HG03558 (cell line): ENCODE measurements at regions not wholly inside any gene's neighbourhood (a gene's known extent, or its start where the extent isn't known, plus 50 kb on each side); places are given as distances from the start of the nearest gene placed in this dataset.
"Not testable (repeated sequence)": the region's sequence is repeated elsewhere in the genome, so short reads cannot be mapped to it uniquely, and the experiment has no call there.

Source experiments
- ATAC-seq: cut with Tn5 transposase; IDR thresholded peaks from one replicate; pipeline ENCODE4 v1.9.1; 2021; ENCODE audit warnings: moderate number of reproducible peaks; ENCODE audit not compliant: unreplicated experiment; ENCODE audit errors: extremely low read depth

DNA sequence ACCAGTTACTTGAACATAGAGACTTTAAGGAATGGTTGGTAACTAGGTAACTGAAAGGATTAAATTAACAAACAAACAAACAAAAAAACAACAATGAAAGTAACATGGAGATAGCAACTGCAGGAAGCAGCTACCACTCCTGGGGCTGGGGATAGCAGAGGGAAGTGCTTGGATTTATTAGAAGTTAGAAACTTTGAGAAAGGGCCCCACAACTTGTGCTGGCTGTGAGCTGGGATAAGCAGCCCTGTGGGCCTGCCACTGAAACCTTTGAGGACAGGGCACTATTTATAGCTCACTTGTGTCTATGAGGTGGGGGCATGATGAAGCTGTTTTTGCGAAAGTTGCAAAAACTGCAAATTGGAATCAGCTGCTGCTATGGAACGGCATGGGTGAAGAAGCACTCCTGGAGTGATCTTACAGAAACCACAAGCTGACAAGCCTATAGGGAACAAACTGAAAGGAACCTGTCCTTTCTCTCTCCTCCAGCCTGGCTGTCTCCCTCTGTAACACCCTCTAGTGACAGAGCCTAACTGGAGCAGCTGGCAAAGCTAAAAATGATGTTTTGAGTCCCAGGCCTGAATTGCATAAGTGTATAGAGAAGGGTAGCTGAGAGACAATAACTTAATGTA lies 91.4 kb upstream of the RANBP6 start:
- ATAC-seq, result no peak

DNA sequence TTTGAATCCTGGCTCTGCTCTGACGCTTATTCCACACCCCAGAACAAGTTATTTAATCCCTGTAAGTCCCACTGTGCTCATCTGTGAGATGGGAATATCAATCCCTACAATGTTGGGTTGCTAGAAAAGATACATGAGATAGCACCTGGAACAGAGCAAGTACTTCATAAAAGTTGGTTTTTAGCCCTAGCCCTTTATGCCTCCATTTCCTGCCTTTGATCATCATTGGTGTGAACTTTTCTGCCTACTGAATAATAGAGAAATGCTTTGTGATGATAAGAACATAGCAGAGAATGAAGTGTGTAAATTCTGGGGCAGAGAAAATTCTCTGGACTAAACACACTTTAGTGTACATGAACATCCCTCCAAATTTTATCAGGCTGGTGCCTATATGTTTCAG lies 90.3 kb upstream of the RANBP6 start:
- no peak for ATAC-seq

DNA sequence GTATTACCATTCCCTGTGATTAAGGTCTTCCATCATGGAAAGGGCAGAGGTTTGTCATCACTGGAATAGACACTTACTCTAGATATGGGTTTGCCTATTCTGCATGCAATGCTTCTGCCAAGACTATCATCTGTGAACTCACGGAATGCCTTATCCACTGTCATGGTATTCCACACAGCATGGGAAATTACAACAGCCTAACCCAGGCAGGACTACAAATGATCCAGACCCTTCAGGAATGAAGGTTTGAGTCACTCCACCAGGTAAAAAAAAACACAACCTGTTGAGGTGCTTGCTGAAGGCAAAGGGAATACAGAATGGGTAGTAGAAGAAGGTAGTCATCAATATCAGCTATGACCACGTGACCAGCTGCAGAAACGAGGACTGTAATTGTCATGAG lies 89.0 kb upstream of the RANBP6 start:
- not testable (repeated sequence) for ATAC-seq

DNA sequence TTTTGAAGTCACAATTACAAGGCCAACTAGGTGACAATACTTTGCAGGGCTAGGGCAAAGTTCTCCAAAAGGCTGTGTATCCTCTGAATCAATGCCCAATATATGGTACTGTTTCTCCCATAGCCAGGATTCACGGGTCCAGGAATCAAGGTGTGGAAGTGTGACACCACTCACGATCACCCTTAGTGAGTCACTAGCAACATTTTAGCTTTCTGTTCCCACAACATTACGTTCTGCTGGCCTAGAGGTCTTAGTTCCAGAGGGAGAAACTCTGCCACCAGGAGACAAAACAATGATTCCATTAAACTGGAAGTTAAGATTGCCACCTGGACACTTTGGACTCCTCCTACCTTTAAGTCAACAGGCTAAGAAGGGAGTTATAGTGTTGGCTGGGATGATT lies 88.5 kb upstream of the RANBP6 start:
- ATAC-seq, result not testable (repeated sequence)

DNA sequence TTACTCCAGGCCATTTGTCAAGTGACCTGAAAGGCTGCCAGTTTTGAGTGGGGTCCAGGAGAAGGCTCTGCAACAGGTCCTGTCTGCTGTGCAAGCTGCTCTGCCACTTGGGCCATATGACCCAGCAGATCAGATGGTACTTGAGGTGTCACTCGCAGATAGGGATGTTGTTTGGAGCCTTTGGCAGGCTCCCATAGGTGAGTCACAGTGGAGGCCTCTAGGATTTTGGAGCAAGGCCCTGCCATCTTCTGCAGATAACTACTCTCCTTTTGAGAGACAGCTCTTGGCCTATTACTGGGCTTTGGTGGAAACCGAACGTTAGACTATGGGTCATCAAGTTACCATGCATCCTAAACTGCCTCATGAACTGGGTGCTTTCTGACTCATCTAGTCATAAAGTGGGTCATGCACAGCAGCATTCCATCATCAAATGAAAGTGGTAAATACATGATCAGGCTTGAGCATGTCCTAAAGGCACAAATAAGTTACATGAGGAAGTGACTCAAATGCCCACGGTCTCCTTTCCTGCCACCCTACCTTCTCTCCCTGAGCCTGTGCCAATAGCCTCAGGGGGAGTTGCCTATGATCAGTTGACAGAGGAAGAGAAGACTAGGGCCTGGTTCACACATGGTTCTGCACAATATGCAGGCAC lies 87.0 kb upstream of the RANBP6 start:
- not testable (repeated sequence) for ATAC-seq

DNA sequence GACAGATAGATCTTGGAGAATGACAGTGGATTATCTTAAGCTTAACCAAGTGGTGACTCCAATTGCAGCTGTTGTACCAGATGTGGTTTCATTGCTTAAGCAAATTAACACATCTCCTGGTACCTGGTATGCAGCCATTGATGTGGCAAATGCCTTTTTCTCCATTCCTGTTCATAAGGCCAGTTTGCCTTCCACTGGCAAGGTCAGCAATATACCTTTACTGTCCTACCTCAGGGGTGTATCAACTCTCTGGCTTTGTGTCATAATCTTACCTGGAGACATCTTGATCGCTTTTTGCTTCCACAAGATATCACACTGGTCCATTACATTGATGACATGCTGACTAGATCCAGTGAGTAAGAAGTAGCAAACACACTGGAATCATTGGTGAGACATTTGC lies 86.3 kb upstream of the RANBP6 start:
- ATAC-seq, result not testable (repeated sequence)

DNA sequence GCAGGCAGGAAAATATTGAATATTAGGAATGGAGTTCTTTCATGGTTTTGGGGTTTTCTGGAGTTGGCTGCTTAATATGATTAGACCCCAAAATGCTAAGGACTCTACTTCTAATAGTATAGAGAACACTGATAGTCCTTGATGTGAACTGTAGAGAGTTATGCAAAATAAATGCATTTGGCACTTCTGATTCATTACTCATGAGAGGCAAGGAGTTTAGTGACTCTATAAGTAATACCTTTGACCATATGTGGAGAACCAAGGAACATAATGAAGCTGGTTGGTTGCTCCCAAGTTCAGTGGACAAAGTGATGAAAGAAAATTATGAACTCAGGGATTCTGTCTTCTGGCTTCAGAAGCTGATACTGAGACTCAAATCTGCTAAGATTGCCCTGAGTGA lies 83.9 kb upstream of the RANBP6 start:
- not testable (repeated sequence) for ATAC-seq

DNA sequence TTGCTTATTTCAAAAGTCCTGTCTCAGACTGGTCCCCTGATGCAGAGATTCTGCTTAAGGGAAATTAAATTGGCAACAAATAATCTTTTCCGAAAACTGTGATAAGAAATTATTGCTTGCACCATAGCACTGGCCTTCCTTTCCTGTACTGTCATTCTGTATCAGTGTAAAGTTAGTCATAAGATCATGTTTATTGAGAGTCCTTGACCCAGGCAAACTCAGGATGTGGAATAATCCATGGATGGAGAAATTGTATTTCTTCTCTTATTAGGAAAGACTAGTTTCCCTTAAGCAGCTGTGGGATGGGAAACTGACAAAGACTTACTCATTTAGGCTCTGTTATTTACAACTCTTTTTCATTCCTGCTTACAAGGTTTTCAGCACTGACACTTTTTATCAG lies 83.0 kb upstream of the RANBP6 start:
- no peak for ATAC-seq

DNA sequence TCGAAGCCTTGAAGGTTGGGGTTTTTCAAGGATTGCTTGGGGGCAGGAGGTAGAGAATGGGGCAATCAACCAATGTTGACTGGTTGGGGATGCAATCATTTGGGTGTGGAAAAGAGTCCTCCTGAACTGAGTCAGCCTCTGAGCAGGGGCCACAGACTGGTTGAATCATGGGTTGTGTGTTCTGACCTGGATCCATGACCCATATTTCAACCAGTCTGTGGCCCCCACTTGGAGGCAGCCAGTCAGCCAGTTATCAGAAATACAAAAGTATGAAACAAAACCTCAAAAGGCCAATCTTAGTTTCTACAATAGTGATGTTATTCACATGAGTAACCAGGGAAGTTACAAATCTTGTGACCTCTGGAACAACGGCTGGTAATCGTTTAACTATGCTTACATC lies 81.4 kb upstream of the RANBP6 start:
- no peak for ATAC-seq

DNA sequence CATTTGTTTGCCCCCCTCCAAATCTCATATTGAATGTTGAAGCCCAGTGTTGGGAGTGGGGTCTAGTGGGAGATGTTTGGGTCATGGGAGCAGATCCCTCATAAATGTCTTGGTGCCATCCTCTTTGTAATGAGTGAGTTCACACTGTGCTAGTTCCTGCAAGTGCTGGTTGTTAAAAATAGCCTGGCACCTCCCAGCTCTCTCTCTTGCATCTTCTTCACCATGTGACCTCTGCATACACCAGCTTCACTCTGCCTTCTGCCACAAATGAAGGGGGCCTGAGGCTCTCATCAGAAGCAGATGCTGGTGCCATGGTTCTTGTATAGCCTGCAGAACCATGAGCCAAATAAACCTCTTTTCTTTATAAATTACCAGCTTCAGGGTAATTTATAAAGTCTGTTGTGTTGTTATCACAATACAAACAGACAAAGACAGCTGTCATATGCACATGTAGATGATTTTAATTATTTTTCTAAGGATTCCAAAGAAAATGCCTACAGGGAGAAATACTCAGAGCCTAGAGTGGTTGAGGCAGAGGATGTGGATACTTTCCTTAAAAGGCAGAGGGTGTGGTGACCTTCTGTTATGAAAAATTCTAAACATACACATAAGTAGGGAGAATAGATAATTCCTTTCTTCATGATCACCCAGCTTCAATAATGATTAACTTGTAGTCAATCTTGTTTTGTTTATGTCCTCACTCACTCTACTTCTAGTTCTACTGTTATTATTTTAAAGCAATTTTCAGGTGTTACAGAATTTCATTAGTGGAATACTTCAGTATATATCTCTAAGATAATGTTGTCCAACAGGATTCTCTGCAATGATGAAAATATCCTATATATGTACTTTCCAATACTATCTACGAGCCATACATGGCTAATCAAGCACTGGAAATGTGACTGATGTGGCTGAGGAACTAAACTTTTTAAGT lies 75.1 kb upstream of the RANBP6 start:
- no peak for ATAC-seq

DNA sequence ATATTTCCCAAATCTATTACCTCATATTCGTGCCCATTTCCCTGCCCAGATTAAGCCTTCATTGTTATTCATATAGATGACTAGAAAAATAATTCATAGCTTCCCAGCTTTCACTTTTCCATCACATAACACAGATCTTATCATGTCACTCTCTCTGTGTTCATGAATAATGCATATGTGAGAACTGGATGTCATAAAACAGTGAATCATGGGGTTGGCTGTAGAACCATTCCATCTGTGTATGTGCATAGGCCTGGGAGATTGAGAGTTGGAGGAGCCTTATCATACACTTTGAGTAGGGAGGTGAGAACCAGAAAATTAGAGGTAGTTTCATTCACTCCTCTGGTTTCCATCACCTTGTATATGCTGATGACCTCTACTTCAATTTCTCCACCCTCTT lies 73.9 kb upstream of the RANBP6 start:
- no peak for ATAC-seq

DNA sequence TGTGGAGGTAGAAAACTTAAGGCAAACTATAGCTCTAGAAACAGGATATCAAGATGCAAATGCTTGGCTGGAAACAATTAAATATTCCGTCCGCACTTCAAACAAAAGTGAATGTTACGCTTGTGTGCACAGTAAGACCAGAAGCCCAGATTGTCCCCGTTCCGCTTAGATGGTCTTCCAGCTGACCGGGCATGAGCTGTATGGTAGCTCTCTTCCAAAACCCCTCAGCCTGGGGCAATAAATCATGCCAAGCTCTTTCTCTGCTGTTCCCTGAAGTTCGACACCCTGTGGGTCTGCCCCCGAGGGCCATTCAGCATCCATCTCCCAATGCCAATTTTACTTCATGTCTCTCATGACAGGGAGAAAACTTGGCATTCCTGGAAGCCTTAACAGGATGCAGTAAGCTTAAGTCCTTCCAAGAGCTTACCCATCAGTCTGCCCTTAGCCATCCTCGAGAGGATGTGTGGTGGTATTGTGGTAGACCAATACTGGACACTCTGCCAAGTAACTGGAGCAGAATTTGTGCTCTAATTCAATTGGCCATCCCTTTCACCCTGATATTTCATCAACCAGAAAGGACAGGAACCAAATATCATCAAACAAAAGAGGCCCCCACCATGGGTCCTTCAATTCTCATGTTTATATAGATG lies 70.7 kb upstream of the RANBP6 start:
- no peak for ATAC-seq

DNA sequence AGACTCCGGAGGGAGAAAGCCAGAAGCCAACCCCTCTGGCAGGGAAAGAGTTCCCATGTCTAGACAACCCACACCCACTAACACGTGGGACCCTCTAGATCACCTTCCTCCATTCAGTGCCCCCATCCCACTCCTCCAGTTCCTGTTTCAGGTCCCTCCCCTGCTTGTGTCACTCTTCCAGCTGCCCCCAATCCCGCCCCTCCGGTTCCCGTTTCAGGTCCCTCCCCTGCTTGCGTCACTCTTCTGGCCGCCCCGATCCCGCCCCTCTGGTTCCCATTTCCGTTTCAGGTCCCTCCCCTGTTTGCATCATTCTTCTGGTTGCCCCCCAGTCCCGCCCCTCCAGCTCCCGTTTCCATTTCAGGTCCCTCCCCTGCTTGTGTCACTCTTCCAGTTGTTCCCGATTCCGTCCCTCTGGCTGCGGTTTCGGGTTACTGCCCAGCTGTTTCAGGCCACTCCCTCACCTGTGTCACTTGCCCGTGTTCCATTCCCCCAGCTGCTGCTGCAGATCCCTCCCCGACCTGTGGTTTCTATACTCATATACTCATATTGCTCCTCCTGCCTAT lies 64.8 kb upstream of the RANBP6 start:
- ATAC-seq, result peak; percentile 71

DNA sequence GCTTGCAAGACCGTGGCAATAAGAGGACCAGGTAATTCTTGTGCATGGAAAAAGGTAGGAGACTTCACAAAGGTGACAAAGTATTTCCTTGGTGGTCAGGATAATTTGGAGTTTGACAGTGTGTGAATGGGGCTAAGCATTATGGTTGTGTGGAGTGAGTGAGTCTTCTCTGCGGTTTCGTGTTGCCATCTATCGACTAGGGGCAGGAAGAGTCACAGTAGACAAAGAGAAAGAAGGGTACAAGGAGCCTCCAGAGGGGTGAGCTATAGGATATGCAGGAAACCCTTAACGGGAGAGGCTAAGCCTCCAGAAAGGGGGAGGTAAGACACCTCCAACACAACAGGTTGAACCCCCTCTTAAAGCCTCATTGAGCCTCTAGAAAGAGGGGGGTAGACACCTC lies 64.0 kb upstream of the RANBP6 start:
- ATAC-seq, result no peak

DNA sequence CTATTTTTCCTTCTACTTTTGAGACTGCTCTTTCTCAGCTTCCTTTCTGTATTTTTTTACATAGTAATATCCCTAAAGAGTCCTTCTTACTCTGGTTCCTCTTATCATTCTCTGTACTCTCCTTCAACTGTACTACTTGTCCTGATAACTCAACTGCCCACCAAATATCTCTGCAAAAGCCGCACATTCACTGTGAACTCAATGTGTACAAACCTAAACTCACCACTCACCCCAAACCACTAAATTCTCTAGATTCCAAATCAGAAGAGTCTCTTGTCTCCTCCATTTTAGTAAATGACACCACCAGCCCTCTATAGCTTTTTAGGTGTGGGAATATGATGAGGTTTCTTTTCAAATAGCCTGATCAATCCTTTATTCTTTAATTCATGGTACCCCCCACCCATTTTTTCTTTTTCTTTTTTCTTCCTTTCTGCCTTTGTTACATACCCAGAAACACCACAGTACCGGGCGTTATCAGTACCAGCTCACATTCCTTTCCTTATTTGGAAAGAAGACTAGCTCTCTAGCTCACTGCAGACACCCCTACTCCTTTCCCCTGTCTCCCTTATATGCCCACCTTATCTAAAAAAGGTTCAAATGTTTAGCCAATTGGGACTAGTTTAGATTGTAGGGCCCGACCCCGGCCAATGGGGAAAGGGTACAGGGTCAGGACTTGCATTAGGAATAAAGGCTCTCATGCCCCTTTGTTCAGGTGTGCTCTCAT lies 63.1 kb upstream of the RANBP6 start:
- ATAC-seq, result no peak

DNA sequence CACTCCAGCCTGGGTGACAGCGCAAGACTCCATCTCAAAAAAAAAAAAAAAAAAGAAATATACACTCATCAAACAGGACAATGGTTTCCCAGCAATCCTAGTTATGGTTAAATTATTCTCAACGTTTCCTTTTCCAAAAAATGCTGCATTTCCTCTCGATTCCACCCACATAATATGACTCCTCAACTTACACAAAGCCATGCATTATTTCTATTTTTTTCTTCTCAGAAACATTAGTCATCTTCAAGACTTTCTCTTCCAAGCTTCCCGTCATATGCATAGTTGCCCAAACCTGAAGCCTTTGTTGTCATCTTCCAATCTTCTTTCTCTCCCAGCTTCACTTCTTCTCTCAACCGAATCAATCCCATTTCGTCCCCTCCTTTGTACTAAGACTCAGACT lies 61.4 kb upstream of the RANBP6 start:
- no peak for ATAC-seq

DNA sequence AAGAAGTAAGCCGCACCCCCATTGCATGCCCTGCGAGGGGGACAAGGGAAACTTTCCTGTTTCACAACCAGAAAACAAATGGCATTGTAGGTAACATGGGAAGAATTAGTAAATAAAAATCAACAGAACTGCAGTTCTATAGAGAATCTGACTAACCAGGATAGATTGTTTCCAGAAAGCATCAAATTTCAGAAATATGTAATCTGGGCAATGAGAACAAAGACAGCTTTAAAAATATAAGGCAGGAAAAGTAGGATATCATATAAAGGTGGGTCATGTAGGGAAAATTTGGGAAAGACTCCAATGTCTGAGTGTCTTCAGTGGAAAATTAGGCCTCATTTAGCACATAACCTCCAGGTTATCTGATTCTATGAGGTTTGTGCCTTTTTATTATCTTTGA lies 58.3 kb upstream of the RANBP6 start:
- ATAC-seq, result no peak

DNA sequence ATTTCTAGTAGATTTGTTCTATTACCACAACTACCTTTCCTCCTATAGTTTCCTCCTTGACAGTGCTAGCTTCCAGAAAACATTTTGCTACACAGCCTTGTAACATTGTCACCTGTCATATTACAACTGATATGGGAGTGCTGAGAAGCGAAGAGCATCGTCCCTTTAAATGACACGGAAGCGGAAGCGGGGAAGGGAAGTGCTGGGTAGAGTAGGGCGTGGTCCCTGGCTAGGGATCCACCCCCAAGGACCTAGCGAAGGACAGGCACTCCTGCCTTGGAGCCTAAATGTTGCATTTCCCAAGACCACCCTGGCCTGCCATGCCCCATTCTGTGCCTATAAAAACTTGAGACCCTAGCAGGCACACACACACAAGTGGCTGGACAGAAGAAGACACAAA lies 57.4 kb upstream of the RANBP6 start:
- ATAC-seq, result no peak

DNA sequence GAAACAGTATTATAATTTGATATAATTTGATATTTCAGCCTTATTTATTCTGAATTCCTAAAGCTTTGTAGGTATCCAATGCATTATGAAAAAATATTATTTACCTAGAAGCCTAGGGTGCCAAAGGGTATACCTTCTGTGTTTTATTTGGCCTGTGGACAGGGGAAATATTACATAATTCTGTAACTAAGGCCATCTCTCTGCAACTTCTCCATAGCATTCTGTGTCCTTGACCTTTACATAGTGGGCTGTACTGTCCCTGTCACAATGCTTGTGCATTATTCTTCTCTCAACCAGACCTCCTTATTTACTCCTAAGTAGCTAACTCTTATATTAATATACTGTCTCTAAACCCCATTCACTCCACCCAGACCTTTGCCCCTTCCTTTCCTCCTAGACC lies 57.0 kb upstream of the RANBP6 start:
- no peak for ATAC-seq

DNA sequence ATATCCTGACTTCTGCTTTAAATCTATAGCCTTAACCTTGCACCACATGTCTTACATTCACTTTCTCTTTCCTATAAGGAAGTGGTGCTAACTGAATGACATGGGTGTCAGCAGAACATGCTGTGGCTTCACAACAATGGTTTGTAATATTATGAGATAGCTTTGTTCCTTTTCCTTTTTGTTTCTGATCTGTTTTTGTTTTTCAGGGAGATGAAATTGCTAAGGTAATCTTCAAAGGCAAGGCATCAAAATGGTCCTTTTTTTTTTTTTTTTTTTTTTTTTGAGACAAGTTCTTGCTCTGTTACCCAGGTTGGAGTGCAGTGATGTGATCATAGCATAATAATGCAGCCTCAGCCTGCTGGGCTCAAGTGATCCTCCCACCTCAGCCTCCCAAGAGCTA lies 53.6 kb upstream of the RANBP6 start:
- peak; percentile 88 for ATAC-seq
